ENCODE measurements at regions not wholly inside any gene's neighbourhood (a gene's known extent, or its start where the extent isn't known, plus 50 kb on each side); places are given as distances from the start of the nearest gene placed in this dataset.
"Not testable (repeated sequence)": the region's sequence is repeated elsewhere in the genome, so short reads cannot be mapped to it uniquely, and the experiment has no call there.

- no peak for DNase-seq (ENCODE audit: extremely low spot score, insufficient read length, low read depth)
- FAIRE-seq, result no peak
Measured at GRCh38 chr4:118410138-118410537, 57.3 kb upstream of the PRSS12 start.

GRCh38 chr4:118417325-118417724, 64.5 kb upstream of the PRSS12 start:
- FAIRE-seq (no peak), DNase-seq (ENCODE audit: extremely low spot score, insufficient read length, low read depth) (no peak)

- FAIRE-seq; DNase-seq (ENCODE audit: extremely low spot score, insufficient read length, low read depth): not testable (repeated sequence)
Measured at GRCh38 chr4:118417800-118418199, 65.0 kb upstream of the PRSS12 start.

GRCh38 chr4:118418396-118418795, 65.6 kb upstream of the PRSS12 start:
- not testable (repeated sequence) for DNase-seq (ENCODE audit: extremely low spot score, insufficient read length, low read depth); FAIRE-seq

GRCh38 chr4:118419626-118420025, 66.8 kb upstream of the PRSS12 start:
- FAIRE-seq; DNase-seq (ENCODE audit: extremely low spot score, insufficient read length, low read depth): not testable (repeated sequence)

- not testable (repeated sequence) for FAIRE-seq; DNase-seq (ENCODE audit: extremely low spot score, insufficient read length, low read depth)
Measured at GRCh38 chr4:118424062-118424461, 71.3 kb upstream of the PRSS12 start.

GRCh38 chr4:118428881-118429280, 76.1 kb upstream of the PRSS12 start:
- FAIRE-seq, result not testable (repeated sequence)

GRCh38 chr4:118432359-118432758, 79.6 kb upstream of the PRSS12 start:
- DNase-seq (ENCODE audit: extremely low spot score, insufficient read length, low read depth); FAIRE-seq: not testable (repeated sequence)

More at GRCh38 chr4:118428881-118429280, 76.1 kb upstream of the PRSS12 start:
- DNase-seq (ENCODE audit: extremely low spot score, insufficient read length, low read depth), result not testable (repeated sequence)

- DNase-seq (ENCODE audit: extremely low spot score, insufficient read length, low read depth); FAIRE-seq: not testable (repeated sequence)
Measured at GRCh38 chr4:118433612-118434375, 81.0 kb upstream of the PRSS12 start.

- DNase-seq (ENCODE audit: extremely low spot score, insufficient read length, low read depth); FAIRE-seq: not testable (repeated sequence)
Measured at GRCh38 chr4:118435415-118435814, 82.6 kb upstream of the PRSS12 start.

- not testable (repeated sequence) for FAIRE-seq; DNase-seq (ENCODE audit: extremely low spot score, insufficient read length, low read depth)
Measured at GRCh38 chr4:118442115-118442837, 89.5 kb upstream of the PRSS12 start.

GRCh38 chr4:118447397-118447796, 94.6 kb upstream of the PRSS12 start:
- DNase-seq (ENCODE audit: extremely low spot score, insufficient read length, low read depth); FAIRE-seq: not testable (repeated sequence)

- DNase-seq (ENCODE audit: extremely low spot score, insufficient read length, low read depth); FAIRE-seq: not testable (repeated sequence)
Measured at GRCh38 chr4:118454857-118455256, 102.1 kb upstream of the PRSS12 start.

- not testable (repeated sequence) for FAIRE-seq; DNase-seq (ENCODE audit: extremely low spot score, insufficient read length, low read depth)
Measured at GRCh38 chr4:118461435-118461834, 108.6 kb upstream of the PRSS12 start.

GRCh38 chr4:118465831-118466230, 113.0 kb upstream of the PRSS12 start:
- not testable (repeated sequence) for FAIRE-seq; DNase-seq (ENCODE audit: extremely low spot score, insufficient read length, low read depth)

- DNase-seq (ENCODE audit: extremely low spot score, insufficient read length, low read depth), result not testable (repeated sequence)
- FAIRE-seq, result peak; percentile 61
Measured at GRCh38 chr4:118474001-118474626, 121.3 kb upstream of the PRSS12 start.

- peak; percentile 52 for FAIRE-seq
- not testable (repeated sequence) for DNase-seq (ENCODE audit: extremely low spot score, insufficient read length, low read depth)
Measured at GRCh38 chr4:118474771-118475170, 122.0 kb upstream of the PRSS12 start.

- FAIRE-seq, result not testable (repeated sequence)
Measured at GRCh38 chr4:118475901-118476300, 123.1 kb upstream of the PRSS12 start.

GRCh38 chr4:118477826-118478225, 125.0 kb upstream of the PRSS12 start:
- not testable (repeated sequence) for DNase-seq (ENCODE audit: extremely low spot score, insufficient read length, low read depth); FAIRE-seq

More at GRCh38 chr4:118475901-118476300, 123.1 kb upstream of the PRSS12 start:
- DNase-seq (ENCODE audit: extremely low spot score, insufficient read length, low read depth), result not testable (repeated sequence)

GRCh38 chr4:118485801-118486314, 133.1 kb upstream of the PRSS12 start:
- not testable (repeated sequence) for DNase-seq (ENCODE audit: extremely low spot score, insufficient read length, low read depth); FAIRE-seq

Data from GM18507 (cell line).